Endothelial cell (in vitro differentiated cells): ENCODE measurements at regions not wholly inside any gene's neighbourhood (a gene's known extent, or its start where the extent isn't known, plus 50 kb on each side); places are given as distances from the start of the nearest gene placed in this dataset.

Source experiments
- DNase-seq: peaks from one replicate; pipeline ENCODE4 v3.0.0; 2021; ENCODE audit warnings: low spot score
- H3K27ac Mint-ChIP-seq: one replicate; pipeline ENCODE4 v1.8.0; 2021; ENCODE audit warnings: mixed read lengths, inconsistent platforms; ENCODE audit not compliant: unreplicated experiment
- H3K27me3 Mint-ChIP-seq: one replicate; pipeline ENCODE4 v1.8.0; 2021; ENCODE audit warnings: mild to moderate bottlenecking, moderate library complexity, mixed read lengths, inconsistent platforms; ENCODE audit not compliant: unreplicated experiment
- H3K36me3 Mint-ChIP-seq: one replicate; pipeline ENCODE4 v1.8.0; 2021; ENCODE audit warnings: mild to moderate bottlenecking, low read depth, mixed read lengths, inconsistent platforms; ENCODE audit not compliant: unreplicated experiment
- H3K4me1 Mint-ChIP-seq: one replicate; pipeline ENCODE4 v1.8.0; 2021; ENCODE audit warnings: mild to moderate bottlenecking, mixed read lengths, inconsistent platforms; ENCODE audit not compliant: unreplicated experiment
- H3K4me3 Mint-ChIP-seq: one replicate; pipeline ENCODE4 v1.8.0; 2021; ENCODE audit warnings: mild to moderate bottlenecking, mixed read lengths, inconsistent platforms; ENCODE audit not compliant: unreplicated experiment
- H3K9me3 Mint-ChIP-seq: one replicate; pipeline ENCODE4 v1.8.0; 2021; ENCODE audit warnings: mixed read lengths, inconsistent platforms; ENCODE audit not compliant: unreplicated experiment
- CTCF ChIP-seq: fragments of 200-600 bp; sonication (generic); IDR thresholded peaks from one replicate; pipeline ENCODE4 v1.5.0; 2021; ENCODE audit warnings: antibody characterized with exemption; ENCODE audit not compliant: unreplicated experiment

GRCh38 chr16:65415460-65415859 lies 293.6 kb upstream of the CDH11 start:
- no peaks in the 10 kb centered on the region for H3K36me3 Mint-ChIP-seq
- H3K4me3 Mint-ChIP-seq, result no peak overlapping the region
- DNase-seq, result no peak
- no peak for TF ChIP-seq CTCF
- H3K9me3 Mint-ChIP-seq, result no peaks in the 10 kb centered on the region
- no peak overlapping the region for H3K27ac Mint-ChIP-seq
- no peaks in the 10 kb centered on the region for H3K27me3 Mint-ChIP-seq
- no peaks in the 10 kb centered on the region for H3K4me1 Mint-ChIP-seq

- Mint-ChIP-seq H3K36me3 (no peaks in the 10 kb centered on the region), H3K4me1 (no peaks in the 10 kb centered on the region), H3K27ac (no peak overlapping the region), H3K9me3 (no peaks in the 10 kb centered on the region), H3K4me3 (no peak overlapping the region), H3K27me3 (no peaks in the 10 kb centered on the region)
- no peak for DNase-seq
- TF ChIP-seq CTCF, result no peak
These were observed 292.6 kb upstream of the CDH11 start for GRCh38 chr16:65414284-65414984.

GRCh38 chr16:65413861-65414260 lies 292.0 kb upstream of the CDH11 start:
- no peak overlapping the region for H3K27ac Mint-ChIP-seq
- H3K36me3 Mint-ChIP-seq, result no peaks in the 10 kb centered on the region
- DNase-seq, result no peak
- H3K4me1 Mint-ChIP-seq, result no peaks in the 10 kb centered on the region
- TF ChIP-seq CTCF, result no peak
- no peaks in the 10 kb centered on the region for H3K9me3 Mint-ChIP-seq
- H3K27me3 Mint-ChIP-seq, result no peaks in the 10 kb centered on the region
- no peak overlapping the region for H3K4me3 Mint-ChIP-seq

- Mint-ChIP-seq H3K4me3 (no peak overlapping the region), H3K36me3 (no peaks in the 10 kb centered on the region), H3K4me1 (no peaks in the 10 kb centered on the region), H3K9me3 (no peaks in the 10 kb centered on the region), H3K27me3 (no peaks in the 10 kb centered on the region), H3K27ac (no peak overlapping the region)
- DNase-seq, result no peak
- no peak for TF ChIP-seq CTCF
These were observed 288.9 kb upstream of the CDH11 start for GRCh38 chr16:65410801-65411200.

- TF ChIP-seq CTCF, result no peak
- Mint-ChIP-seq H3K36me3 (no peaks in the 10 kb centered on the region), H3K9me3 (no peaks in the 10 kb centered on the region), H3K4me3 (no peak overlapping the region), H3K27me3 (no peaks in the 10 kb centered on the region), H3K4me1 (no peaks in the 10 kb centered on the region), H3K27ac (no peak overlapping the region)
- DNase-seq, result no peak
These were observed 287.6 kb upstream of the CDH11 start for GRCh38 chr16:65409510-65409909.
